ENCODE measurements at regions not wholly inside any gene's neighbourhood (a gene's known extent, or its start where the extent isn't known, plus 50 kb on each side); places are given as distances from the start of the nearest gene placed in this dataset.
"Not testable (repeated sequence)": the region's sequence is repeated elsewhere in the genome, so short reads cannot be mapped to it uniquely, and the experiment has no call there.

GRCh38 chr3:144843099-144843498 is 871.5 kb downstream of the DIPK2A start:
- Mint-ChIP-seq H3K36me3 (ENCODE audit: insufficient read depth) (peaks cover 3% of the 10 kb centered on the region), H3K27me3 (no peaks in the 10 kb centered on the region), H3K27ac (no peak overlapping the region), H3K9me3 (ENCODE audit: low read depth) (peaks cover 18% of the 10 kb centered on the region), H3K4me3 (ENCODE audit: low read depth) (no peak overlapping the region), H3K4me1 (ENCODE audit: low read depth) (no peaks in the 10 kb centered on the region)
- TF ChIP-seq, protein P1, sequence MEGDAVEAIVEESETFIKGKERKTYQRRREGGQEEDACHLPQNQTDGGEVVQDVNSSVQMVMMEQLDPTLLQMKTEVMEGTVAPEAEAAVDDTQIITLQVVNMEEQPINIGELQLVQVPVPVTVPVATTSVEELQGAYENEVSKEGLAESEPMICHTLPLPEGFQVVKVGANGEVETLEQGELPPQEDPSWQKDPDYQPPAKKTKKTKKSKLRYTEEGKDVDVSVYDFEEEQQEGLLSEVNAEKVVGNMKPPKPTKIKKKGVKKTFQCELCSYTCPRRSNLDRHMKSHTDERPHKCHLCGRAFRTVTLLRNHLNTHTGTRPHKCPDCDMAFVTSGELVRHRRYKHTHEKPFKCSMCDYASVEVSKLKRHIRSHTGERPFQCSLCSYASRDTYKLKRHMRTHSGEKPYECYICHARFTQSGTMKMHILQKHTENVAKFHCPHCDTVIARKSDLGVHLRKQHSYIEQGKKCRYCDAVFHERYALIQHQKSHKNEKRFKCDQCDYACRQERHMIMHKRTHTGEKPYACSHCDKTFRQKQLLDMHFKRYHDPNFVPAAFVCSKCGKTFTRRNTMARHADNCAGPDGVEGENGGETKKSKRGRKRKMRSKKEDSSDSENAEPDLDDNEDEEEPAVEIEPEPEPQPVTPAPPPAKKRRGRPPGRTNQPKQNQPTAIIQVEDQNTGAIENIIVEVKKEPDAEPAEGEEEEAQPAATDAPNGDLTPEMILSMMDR (IDR thresholded peaks at IDR 0.05; ENCODE audit: unreplicated experiment): no peak
- no peak for DNase-seq (ENCODE audit: low spot score, unreplicated experiment)

GRCh38 chr3:144852999-144853398 is 881.4 kb downstream of the DIPK2A start:
- Mint-ChIP-seq H3K27me3 (no peaks in the 10 kb centered on the region), H3K4me1 (ENCODE audit: low read depth) (no peaks in the 10 kb centered on the region), H3K9me3 (ENCODE audit: low read depth) (no peaks in the 10 kb centered on the region), H3K36me3 (ENCODE audit: insufficient read depth) (no peaks in the 10 kb centered on the region), H3K4me3 (ENCODE audit: low read depth) (no peak overlapping the region), H3K27ac (no peak overlapping the region)
- no peak for DNase-seq (ENCODE audit: low spot score, unreplicated experiment)
- TF ChIP-seq, protein P1 (IDR thresholded peaks at IDR 0.05; ENCODE audit: unreplicated experiment): no peak

DNA sequence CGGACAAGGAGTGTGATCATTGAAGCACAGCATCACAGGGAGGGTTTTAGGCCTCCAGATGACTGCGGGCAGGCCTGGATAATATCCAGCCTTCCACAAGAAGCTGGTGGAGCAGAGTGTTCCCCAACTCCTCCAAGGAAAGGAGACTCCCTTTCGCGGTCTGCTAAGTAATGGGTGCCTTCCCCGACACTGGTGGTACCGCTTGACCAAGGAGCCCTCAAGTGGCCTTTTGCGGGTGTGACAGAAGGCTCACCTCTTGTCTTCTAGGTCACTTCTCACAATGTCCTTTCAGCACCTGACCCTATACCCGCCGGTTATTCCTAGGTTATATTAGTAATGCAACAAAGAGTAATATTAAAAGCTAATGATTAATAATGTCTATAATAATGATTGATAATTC is 882.4 kb downstream of the DIPK2A start:
- not testable (repeated sequence) for H3K27ac Mint-ChIP-seq; H3K4me1 Mint-ChIP-seq (ENCODE audit: low read depth); DNase-seq (ENCODE audit: low spot score, unreplicated experiment); H3K27me3 Mint-ChIP-seq; H3K9me3 Mint-ChIP-seq (ENCODE audit: low read depth); H3K4me3 Mint-ChIP-seq (ENCODE audit: low read depth); H3K36me3 Mint-ChIP-seq (ENCODE audit: insufficient read depth)

- H3K36me3 Mint-ChIP-seq (ENCODE audit: insufficient read depth): no peaks in the 10 kb centered on the region
Measured at GRCh38 chr3:144859161-144859560, 887.5 kb downstream of the DIPK2A start.

GRCh38 chr3:144864646-144865045 is 893.0 kb downstream of the DIPK2A start:
- Mint-ChIP-seq H3K27me3 (no peaks in the 10 kb centered on the region), H3K4me3 (ENCODE audit: low read depth) (no peak overlapping the region), H3K36me3 (ENCODE audit: insufficient read depth) (no peaks in the 10 kb centered on the region), H3K27ac (no peak overlapping the region), H3K9me3 (ENCODE audit: low read depth) (no peaks in the 10 kb centered on the region), H3K4me1 (ENCODE audit: low read depth) (no peaks in the 10 kb centered on the region)
- TF ChIP-seq, protein P1 (IDR thresholded peaks at IDR 0.05; ENCODE audit: unreplicated experiment): no peak
- no peak for DNase-seq (ENCODE audit: low spot score, unreplicated experiment)

More at GRCh38 chr3:144859161-144859560, 887.5 kb downstream of the DIPK2A start:
- TF ChIP-seq, protein P1 (IDR thresholded peaks at IDR 0.05; ENCODE audit: unreplicated experiment): no peak
- H3K4me3 Mint-ChIP-seq (ENCODE audit: low read depth): no peak overlapping the region
- H3K9me3 Mint-ChIP-seq (ENCODE audit: low read depth): no peaks in the 10 kb centered on the region
- no peaks in the 10 kb centered on the region for H3K27me3 Mint-ChIP-seq
- no peak overlapping the region for H3K27ac Mint-ChIP-seq
- peaks cover 6% of the 10 kb centered on the region for H3K4me1 Mint-ChIP-seq (ENCODE audit: low read depth)
- no peak for DNase-seq (ENCODE audit: low spot score, unreplicated experiment)

- TF ChIP-seq, protein P1 (IDR thresholded peaks at IDR 0.05; ENCODE audit: unreplicated experiment): no peak
- H3K27me3 Mint-ChIP-seq: no peaks in the 10 kb centered on the region
- H3K4me1 Mint-ChIP-seq (ENCODE audit: low read depth): no peaks in the 10 kb centered on the region
- no peak overlapping the region for H3K27ac Mint-ChIP-seq
- no peak overlapping the region for H3K4me3 Mint-ChIP-seq (ENCODE audit: low read depth)
- no peak for DNase-seq (ENCODE audit: low spot score, unreplicated experiment)
- no peaks in the 10 kb centered on the region for H3K9me3 Mint-ChIP-seq (ENCODE audit: low read depth)
- no peaks in the 10 kb centered on the region for H3K36me3 Mint-ChIP-seq (ENCODE audit: insufficient read depth)
Measured at GRCh38 chr3:144865948-144866347, 894.3 kb downstream of the DIPK2A start.

All from progenitor cell of endocrine pancreas (in vitro differentiated cells).